Sigmoid colon (tissue), 3 donors: ENCODE measurements at regions not wholly inside any gene's neighbourhood (a gene's known extent, or its start where the extent isn't known, plus 50 kb on each side); places are given as distances from the start of the nearest gene placed in this dataset.

Experiments used
- CTCF ChIP-seq, 4 experiments: fragments of 450-650 bp in 3 of 4; fragments of 200-600 bp in 1 of 4; IDR thresholded peaks; one replicate each; pipeline ENCODE4 v1.5.1; 2016 to 2019; ENCODE audit warnings: antibody characterized with exemption in 4 of 4, mild to moderate bottlenecking in 3 of 4, moderate library complexity in 2 of 4
- POLR2A ChIP-seq, 2 donors: fragments of 450-650 bp; IDR thresholded peaks; one replicate each; pipeline ENCODE4 v1.6.1; 2016; ENCODE audit warnings: antibody characterized with exemption in 2 of 2, mild to moderate bottlenecking in 2 of 2, moderate library complexity in 2 of 2

GRCh38 chr16:48999508-48999907 lies 282.1 kb downstream of the CBLN1 start:
- TF ChIP-seq CTCF (IDR thresholded peaks at IDR 0.05): no peak
- no peak for TF ChIP-seq POLR2A (IDR thresholded peaks at IDR 0.05)
